ENCODE measurements at regions not wholly inside any gene's neighbourhood (a gene's known extent, or its start where the extent isn't known, plus 50 kb on each side); places are given as distances from the start of the nearest gene placed in this dataset.
"Not testable (repeated sequence)": the region's sequence is repeated elsewhere in the genome, so short reads cannot be mapped to it uniquely, and the experiment has no call there.

DNA sequence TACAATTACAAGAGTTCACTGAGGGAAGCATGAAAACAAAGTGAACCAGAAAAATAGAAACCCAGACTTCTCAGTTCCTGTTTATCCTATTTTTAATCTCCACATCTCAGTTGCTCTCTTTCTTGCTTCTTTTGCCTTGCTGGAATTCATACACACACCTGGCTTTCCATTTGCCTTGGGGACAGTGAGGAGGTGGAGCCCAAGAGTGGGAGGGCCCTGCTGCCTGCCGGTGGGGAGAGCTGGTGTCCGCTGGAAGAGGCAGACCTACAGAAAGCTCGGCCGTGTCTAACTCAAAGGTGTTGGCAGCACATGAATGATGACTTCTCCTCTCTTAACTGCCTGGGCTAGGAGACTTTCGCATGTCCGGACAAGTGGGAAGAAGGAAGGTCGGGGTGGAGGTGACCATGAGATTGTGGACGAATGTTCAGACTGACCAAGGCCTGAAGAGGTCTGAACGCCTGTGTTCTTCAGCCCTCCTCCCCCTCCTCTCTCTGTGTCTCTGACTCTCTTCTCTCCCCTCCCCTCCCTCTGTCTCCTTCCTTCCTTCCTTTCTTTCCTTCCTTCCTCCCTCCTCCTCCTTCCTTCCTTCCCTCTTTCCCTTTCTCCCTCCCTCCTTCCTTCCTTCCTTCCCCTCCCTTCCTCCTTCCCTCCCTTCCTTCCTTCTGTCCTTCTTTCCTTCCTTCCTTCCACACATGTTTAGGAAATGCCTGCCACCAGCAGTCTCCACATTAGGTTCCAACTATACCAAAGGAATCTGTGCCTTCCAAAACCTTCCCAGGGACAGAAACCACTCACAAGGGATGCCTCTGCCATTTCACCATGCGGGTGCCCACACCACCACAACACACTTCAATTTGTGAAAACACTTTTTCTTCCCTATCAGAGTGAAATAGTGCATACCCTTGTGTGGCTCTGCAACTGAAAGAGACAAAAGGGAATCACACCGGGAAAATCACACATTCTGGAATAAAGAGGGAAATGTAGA, 157.3 kb upstream of the RUNX1 start:
- DNase-seq: peak; percentile 41

GRCh38 chr21:35204850-35205541, 155.9 kb upstream of the RUNX1 start:
- peak; percentile 94 for DNase-seq

- no peak for DNase-seq
Measured at GRCh38 chr21:35204125-35204524, 155.0 kb upstream of the RUNX1 start.

DNA sequence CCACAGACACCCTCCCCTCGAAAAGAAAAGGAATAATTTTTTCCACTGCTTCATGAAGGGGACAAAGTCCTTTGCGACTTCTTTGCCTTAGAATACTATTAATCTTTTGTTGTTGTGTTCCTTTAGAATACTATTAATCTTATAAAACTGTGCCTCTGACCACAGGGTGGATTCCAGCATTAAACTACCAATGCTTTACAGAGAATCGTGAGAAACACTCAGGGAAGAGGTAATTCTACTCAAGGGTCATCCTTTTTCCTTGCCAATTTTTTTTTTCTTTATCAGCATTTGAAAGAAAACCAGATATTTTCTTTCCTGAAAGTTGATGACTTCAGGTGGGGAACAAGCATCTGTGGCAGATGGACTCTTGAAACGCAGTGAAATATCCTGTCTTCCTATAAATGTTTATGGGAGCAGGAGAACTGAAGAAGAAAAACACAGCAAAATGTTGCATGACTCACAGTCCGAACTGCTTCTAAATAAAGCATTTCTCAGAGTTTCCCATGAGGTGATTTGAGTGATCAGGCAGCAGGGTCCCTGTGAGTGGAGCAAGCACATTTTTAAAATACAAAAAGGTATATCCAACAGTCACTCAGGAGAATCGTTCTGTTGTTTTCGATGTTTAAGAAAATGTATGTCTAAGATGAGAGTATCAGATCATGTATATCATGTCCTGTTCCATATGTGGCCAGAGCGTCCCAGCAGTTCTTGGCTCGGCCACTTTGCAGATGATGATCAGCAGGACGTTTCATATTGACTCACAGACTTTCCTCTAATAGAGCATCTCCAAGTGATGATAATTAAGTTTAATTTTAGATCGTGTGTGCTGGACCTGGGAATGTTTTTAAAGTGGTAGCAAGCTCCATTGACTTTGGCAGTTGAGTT, 154.2 kb upstream of the RUNX1 start:
- no peak for DNase-seq

DNA sequence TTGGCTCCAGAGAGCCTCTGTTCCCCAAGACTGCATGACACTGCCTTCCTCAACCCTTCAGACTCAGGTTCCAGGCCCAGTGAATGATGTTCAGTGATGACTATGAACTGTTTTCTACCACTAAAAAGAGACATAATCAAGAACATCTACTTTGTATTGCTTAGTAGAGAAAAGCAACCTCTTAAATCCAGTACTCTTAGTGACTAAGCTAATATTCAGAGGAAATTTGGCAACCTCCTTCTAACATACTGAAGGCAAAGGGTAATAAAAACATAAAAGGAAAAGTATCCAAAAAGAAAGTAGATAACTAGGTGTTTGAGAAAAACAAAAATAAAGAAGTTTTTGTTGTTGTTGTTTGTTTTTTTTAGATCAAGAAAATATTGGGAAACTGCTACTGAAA, 153.3 kb upstream of the RUNX1 start:
- no peak for DNase-seq

DNA sequence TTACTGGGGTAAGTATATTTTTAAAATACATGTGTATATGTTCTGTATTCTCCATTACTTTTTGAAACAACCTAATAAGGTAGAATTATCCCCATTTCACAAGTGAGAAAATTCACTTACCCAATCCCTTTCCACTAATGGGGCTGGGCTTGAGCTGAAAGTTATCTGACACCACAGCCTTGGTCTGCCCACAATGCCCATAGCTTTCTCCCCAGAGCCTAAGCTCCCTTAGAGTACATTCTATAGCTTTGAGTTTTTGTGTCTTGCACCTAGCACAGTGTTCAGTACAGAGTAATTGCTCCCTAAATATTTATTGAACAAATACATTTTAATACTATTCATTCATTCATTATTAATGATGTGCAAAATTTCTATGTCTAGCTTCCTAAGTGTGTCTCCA, 152.7 kb upstream of the RUNX1 start:
- DNase-seq: no peak

GRCh38 chr21:35201288-35201687, 152.2 kb upstream of the RUNX1 start:
- no peak for DNase-seq

- no peak for DNase-seq
Measured at GRCh38 chr21:35199733-35200015, 150.6 kb upstream of the RUNX1 start.

GRCh38 chr21:35198982-35199732, 150.1 kb upstream of the RUNX1 start:
- DNase-seq: no peak

DNA sequence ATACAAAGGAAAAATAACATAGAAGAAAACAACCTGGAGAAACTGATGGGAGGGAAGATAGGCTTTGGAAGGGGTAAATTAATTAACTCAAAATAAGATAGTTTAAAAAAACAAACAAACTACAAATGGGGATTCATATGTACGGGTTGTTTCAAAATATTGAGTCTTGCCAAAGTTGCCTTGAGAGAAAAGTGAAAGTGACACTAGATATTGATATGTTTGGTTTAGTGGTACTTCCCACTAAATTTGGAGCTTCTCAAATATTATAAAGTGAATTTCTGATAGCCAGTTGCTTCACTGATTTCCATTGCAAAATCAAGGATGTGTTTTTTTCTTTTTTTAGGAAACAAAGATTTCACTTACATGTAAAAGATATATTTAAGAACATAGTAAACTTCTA, 149.5 kb upstream of the RUNX1 start:
- no peak for DNase-seq

GRCh38 chr21:35197992-35198431, 148.9 kb upstream of the RUNX1 start:
- no peak for DNase-seq

GRCh38 chr21:35197191-35197590, 148.1 kb upstream of the RUNX1 start:
- DNase-seq: no peak

GRCh38 chr21:35196128-35196527, 147.0 kb upstream of the RUNX1 start:
- DNase-seq: no peak

GRCh38 chr21:35195232-35195631, 146.1 kb upstream of the RUNX1 start:
- no peak for DNase-seq

GRCh38 chr21:35191754-35192153, 142.7 kb upstream of the RUNX1 start:
- no peak for DNase-seq

GRCh38 chr21:35191128-35191527, 142.0 kb upstream of the RUNX1 start:
- no peak for DNase-seq

GRCh38 chr21:35190201-35190701, 141.1 kb upstream of the RUNX1 start:
- no peak for DNase-seq

GRCh38 chr21:35189077-35189863, 140.2 kb upstream of the RUNX1 start:
- no peak for DNase-seq

GRCh38 chr21:35183389-35183788, 134.3 kb upstream of the RUNX1 start:
- not testable (repeated sequence) for DNase-seq

DNA sequence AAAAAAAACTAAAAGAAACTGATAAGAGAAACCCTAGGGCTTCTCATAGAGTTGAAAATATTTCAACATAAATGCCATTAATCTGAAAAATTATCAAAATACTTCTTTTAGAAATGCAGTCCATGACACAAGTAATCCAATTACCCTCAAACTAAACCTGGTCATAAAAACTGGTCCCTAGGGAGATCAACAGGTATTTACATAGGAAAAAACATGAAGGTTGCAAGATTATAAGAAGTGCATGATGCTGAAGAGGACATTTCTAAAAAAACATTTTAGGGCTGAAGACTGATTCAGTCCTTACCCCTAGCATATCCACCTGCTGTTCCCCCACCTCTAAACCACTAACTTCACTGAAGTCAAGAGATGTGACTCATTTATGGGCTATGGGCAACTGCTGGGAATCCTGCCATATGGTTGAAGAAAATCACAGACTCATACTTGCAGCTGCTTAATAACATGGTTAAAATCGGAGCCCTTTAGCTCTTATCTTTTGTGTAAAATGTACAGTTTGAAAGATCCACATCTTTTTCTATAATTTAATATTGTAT, 131.0 kb upstream of the RUNX1 start:
- DNase-seq: no peak

GRCh38 chr21:35178827-35179226, 129.7 kb upstream of the RUNX1 start:
- no peak for DNase-seq

All from NCI-H1092 treated with DMSO at 0.1 percent for 48 hours (cell line).